Skeletal muscle tissue (tissue), 3 donors: ENCODE measurements at regions not wholly inside any gene's neighbourhood (a gene's known extent, or its start where the extent isn't known, plus 50 kb on each side); places are given as distances from the start of the nearest gene placed in this dataset.
"Not testable (repeated sequence)": the region's sequence is repeated elsewhere in the genome, so short reads cannot be mapped to it uniquely, and the experiment has no call there.

ENCODE experiments used
- H3K27ac ChIP-seq: one replicate; pipeline ENCODE4 v1.7.0; 2013; ENCODE audit warnings: mild to moderate bottlenecking, low read depth, low read length, inconsistent platforms
- H3K27me3 ChIP-seq, 3 donors: one replicate each; pipeline ENCODE4 v1.7.0; 2013; ENCODE audit warnings: low read length in 3 of 3; ENCODE audit not compliant: control insufficient read depth in 3 of 3, insufficient read depth in 3 of 3
- H3K36me3 ChIP-seq, 3 donors: one replicate each; pipeline ENCODE4 v1.7.0; 2013; ENCODE audit warnings: low read length in 3 of 3; ENCODE audit not compliant: control insufficient read depth in 3 of 3, insufficient read depth in 3 of 3
- H3K4me1 ChIP-seq, 3 donors: one replicate each; pipeline ENCODE4 v1.7.0; 2013; ENCODE audit warnings: low read length in 3 of 3, mild to moderate bottlenecking in 3 of 3; ENCODE audit not compliant: control insufficient read depth in 3 of 3, insufficient read depth in 3 of 3
- H3K4me3 ChIP-seq, 3 donors: one replicate each; pipeline ENCODE4 v1.7.0; 2013; ENCODE audit warnings: low read length in 3 of 3
- H3K9ac ChIP-seq, 3 donors: one replicate each; pipeline ENCODE4 v1.7.0; 2013; ENCODE audit warnings: low read length in 3 of 3, mild to moderate bottlenecking in 3 of 3, moderate library complexity in 2 of 3, low read depth in 1 of 3
- H3K9me3 ChIP-seq, 3 donors: one replicate each; pipeline ENCODE4 v1.7.0; 2013; ENCODE audit warnings: low read length in 3 of 3; ENCODE audit not compliant: control insufficient read depth in 3 of 3
- donor health status: Osteomylitis.

DNA sequence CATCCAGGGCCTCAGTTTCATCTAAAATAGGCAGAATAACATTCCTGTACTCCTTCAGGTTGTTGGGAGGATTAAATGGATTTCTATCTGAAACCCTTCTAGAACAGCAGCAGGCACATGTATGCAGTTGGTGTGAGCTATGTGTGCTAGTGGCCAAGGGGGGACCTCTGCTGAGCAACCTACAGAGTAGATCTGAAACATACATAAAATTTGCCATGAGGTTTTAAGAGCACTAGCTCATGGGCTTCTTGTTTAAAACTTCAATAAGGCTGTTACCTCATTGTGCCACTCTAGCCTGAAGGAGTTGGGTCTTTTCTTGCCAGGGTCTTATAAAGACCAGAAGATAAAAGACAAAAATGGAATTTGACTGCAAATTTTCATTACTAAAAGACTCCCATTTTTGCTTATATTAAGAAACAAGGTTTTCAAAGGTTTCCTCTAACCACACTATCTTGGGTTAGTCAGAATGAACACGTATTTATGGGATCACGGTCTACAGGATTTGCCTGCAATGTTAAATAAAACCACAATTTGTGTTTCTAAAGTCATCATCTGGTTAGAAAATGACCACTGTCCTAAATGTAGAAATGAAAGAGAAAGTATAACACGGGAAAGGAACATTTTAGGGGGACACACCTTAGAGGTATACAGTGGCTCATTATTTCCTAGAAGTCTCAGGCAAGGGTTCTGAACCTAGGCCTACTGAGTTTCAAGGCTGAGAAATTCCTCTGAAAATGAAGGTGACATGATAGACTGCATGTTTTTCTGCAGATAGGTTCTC, 144.9 kb upstream of the OLIG3 start:
- no peaks in the 10 kb centered on the region for H3K36me3 ChIP-seq
- no peak overlapping the region for H3K9ac ChIP-seq
- H3K9me3 ChIP-seq: no peaks in the 10 kb centered on the region
- H3K4me1 ChIP-seq: peaks cover 0 to 9% (median 8%) of the 10 kb centered on the region in 3 donors
- H3K27ac ChIP-seq: no peak overlapping the region
- H3K27me3 ChIP-seq: no peaks in the 10 kb centered on the region
- no peak overlapping the region for H3K4me3 ChIP-seq

DNA sequence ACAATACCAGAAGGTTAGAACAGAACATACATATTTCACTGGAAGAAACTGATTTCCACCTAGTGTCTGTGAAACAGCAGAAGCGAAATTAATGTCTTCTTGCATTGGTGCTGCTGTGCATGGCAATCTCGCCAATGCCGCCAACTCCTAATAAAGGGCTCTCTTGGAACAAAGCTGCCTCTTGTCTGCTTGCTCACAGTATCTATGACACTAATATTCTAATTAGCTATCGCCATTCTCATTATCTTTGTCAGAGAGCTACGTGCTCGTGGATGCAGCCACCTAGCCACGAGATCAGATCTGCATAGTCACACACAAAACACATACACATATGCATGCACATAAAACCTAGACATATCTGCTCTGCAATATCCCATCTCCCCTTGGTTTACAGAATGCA, 145.9 kb upstream of the OLIG3 start:
- H3K9ac ChIP-seq: no peak overlapping the region
- no peaks in the 10 kb centered on the region for H3K27me3 ChIP-seq
- H3K4me1 ChIP-seq: peaks cover 0 to 9% (median 8%) of the 10 kb centered on the region in 3 donors
- H3K4me3 ChIP-seq: no peak overlapping the region
- H3K36me3 ChIP-seq: no peaks in the 10 kb centered on the region
- no peaks in the 10 kb centered on the region for H3K9me3 ChIP-seq
- H3K27ac ChIP-seq: no peak overlapping the region

DNA sequence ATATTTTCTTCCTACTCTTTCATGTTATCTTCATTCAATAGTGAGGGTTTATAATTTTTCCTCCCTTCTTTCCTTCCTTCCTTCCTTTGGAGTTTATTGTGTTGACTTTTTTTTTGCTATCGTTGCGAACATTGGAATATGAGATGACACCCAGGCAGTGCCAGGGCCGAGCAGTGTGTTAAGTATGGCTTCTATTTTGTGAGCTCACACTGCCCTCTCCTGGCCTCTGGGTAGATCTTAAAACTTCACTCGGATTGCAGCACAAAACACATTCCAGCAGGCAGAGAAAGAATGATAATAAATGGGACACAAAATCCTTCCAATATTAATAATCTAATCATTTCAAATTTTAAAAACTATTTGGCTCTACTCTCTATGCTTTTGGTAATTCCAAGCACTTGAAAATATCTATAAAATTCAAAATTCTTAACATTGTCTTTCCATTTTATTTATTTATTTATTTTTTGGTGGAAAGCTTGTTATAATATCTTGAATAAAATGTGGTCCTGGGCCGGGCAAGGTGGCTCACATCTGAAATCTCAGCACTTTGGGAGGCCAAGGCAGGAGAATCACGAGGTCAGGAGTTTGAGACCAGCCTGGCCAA, 147.4 kb upstream of the OLIG3 start:
- no peaks in the 10 kb centered on the region for H3K27me3 ChIP-seq
- no peaks in the 10 kb centered on the region for H3K9me3 ChIP-seq
- peaks cover 0 to 9% (median 8%) of the 10 kb centered on the region in 3 donors for H3K4me1 ChIP-seq
- no peak overlapping the region for H3K27ac ChIP-seq
- no peak overlapping the region for H3K9ac ChIP-seq
- H3K36me3 ChIP-seq: no peaks in the 10 kb centered on the region
- H3K4me3 ChIP-seq: no peak overlapping the region

DNA sequence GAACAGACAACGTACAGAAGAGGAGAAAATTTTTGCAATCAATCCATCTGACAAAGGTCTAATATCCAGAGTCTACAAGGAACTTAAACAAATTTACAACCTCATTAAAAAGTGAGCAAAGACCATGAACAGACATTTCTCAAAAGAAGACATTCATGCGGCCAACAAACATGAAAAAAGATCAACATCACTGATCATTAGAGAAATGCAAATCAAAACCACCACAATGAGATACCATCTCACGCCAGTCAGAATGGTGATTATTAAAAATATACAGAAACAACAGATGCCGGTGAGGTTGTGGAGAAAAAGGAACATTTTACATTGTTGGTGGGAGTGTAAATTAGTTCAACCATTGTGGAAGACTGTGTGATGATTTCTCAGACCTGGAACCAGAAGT, 149.0 kb upstream of the OLIG3 start:
- H3K27me3 ChIP-seq, H3K36me3 ChIP-seq, H3K27ac ChIP-seq, H3K4me3 ChIP-seq, H3K9ac ChIP-seq, H3K9me3 ChIP-seq, H3K4me1 ChIP-seq: not testable (repeated sequence)

DNA sequence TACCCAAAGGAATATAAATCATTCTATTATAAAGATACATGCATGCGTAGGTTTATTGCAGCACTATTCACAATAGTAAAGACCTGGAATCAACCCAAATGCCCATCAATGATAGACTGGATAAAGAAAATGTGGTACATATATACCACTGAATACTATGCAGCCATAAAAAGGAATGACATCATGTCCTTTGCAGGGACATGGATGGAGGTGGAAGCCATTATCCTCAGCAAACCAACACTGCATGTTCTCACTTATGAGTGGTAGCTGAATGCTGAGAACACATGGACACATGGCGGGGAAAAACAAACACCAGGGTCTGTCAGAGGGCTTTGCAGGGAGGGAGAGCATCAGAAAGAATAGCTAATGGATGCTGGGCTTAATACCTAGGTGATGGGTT, 149.4 kb upstream of the OLIG3 start:
- not testable (repeated sequence) for H3K27ac ChIP-seq, H3K4me3 ChIP-seq, H3K27me3 ChIP-seq, H3K36me3 ChIP-seq, H3K9ac ChIP-seq, H3K9me3 ChIP-seq, H3K4me1 ChIP-seq

DNA sequence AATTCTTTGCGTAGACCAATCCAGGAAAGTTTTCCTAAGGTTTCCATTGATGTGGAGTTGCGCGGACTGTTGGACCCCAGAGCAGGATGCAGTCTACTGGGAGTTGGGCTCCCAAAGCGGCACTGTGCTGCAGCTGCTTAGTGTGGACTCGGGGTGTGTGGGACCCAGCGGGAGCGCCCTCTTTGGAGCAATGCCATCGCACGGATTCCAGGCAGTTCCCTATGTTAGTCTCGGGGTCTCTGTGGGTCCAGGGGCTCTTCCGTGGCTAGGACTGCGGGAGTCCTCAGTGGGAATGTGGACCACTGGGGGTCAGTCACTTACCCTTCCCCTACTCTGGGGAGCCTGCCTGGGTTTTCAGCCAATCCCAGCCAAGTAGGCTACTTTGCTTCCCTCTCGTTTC, 151.7 kb upstream of the OLIG3 start:
- H3K27ac ChIP-seq: no peak overlapping the region
- H3K9me3 ChIP-seq: no peaks in the 10 kb centered on the region
- H3K36me3 ChIP-seq: no peaks in the 10 kb centered on the region
- H3K4me1 ChIP-seq: peaks cover 0 to 4% (median 0%) of the 10 kb centered on the region in 3 donors
- H3K4me3 ChIP-seq: no peak overlapping the region
- no peaks in the 10 kb centered on the region for H3K27me3 ChIP-seq
- H3K9ac ChIP-seq: no peak overlapping the region

DNA sequence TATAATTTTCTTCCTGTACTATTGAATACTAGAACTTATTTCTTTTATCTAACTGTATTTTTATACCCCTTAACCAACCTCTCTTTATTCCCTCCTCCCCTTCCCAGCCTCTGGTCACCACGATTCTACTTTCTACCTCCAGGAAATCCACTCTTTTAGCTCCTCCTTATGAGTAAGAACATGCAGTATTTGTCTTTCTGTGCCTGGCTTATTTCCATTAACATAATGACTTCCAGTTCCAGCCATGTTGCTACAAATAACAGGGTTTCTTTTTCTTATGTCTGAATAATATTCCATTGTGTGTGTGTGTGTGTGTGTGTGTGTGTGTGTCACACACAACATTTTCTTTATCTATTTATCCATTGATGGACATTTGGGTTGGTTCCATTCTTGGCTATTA, 152.3 kb upstream of the OLIG3 start:
- Histone ChIP-seq H3K4me1 (no peaks in the 10 kb centered on the region), H3K27ac (no peak overlapping the region), H3K27me3 (no peaks in the 10 kb centered on the region), H3K9ac (no peak overlapping the region), H3K36me3 (no peaks in the 10 kb centered on the region), H3K9me3 (no peaks in the 10 kb centered on the region), H3K4me3 (no peak overlapping the region)

DNA sequence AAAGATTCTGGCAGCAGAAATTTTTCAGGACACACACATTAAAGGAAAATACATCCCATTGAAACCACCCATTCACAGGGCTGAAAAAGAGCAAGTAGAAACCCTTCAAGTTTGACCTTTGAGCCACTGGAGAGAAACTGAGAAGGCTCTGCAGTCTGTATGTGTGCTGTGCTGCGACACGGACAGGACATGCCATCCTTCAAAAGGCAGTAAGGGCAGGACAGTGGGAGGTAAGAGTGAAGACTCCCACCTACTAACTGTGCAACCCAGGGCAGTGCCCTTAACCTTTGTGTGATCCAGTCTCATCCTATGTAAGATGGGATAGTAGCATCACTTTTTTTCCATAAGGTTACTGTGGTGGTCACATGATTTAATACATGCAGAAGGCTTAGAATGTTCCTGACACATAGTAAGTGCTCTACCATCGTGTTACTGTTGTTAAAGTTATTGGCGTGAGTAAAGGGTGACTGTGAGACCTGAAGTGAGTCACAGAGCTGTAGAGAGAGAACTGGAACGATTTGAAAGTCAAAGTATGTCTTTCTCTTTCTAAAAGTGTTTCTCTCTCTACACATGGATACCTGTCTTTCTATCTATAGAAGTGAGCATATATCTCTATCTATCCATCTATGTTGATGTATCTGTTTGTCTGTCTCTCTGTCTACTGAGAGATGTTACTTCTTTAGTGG, 153.7 kb upstream of the OLIG3 start:
- no peak overlapping the region for H3K27ac ChIP-seq
- H3K9me3 ChIP-seq: peaks cover 0 to 2% (median 0%) of the 10 kb centered on the region in 3 donors
- H3K36me3 ChIP-seq: no peaks in the 10 kb centered on the region
- no peak overlapping the region for H3K4me3 ChIP-seq
- H3K9ac ChIP-seq: no peak overlapping the region
- H3K27me3 ChIP-seq: no peaks in the 10 kb centered on the region
- H3K4me1 ChIP-seq: no peaks in the 10 kb centered on the region

DNA sequence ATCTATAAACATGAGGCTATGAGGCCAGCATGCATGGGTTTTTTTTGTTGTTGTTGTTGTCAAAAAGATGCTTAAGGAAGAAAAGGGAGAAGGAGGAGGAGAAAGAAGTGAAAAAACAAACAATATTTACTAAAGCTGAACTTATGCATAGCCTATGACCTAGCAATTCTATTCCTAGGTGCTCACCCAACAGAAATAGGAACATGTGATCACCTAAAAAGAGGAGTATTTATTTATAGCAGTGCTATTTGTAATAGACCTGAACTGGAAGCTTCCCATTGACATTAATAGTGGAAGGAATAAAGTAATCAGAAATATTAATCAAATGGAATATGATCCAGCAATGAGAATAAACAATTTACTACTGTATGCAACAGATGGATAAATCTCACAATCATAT, 156.5 kb upstream of the OLIG3 start:
- no peaks in the 10 kb centered on the region for H3K36me3 ChIP-seq
- no peak overlapping the region for H3K27ac ChIP-seq
- peaks cover 3 to 13% (median 7%) of the 10 kb centered on the region in 3 donors for H3K9me3 ChIP-seq
- no peak overlapping the region for H3K9ac ChIP-seq
- H3K4me1 ChIP-seq: no peaks in the 10 kb centered on the region
- H3K4me3 ChIP-seq: no peak overlapping the region
- H3K27me3 ChIP-seq: no peaks in the 10 kb centered on the region

DNA sequence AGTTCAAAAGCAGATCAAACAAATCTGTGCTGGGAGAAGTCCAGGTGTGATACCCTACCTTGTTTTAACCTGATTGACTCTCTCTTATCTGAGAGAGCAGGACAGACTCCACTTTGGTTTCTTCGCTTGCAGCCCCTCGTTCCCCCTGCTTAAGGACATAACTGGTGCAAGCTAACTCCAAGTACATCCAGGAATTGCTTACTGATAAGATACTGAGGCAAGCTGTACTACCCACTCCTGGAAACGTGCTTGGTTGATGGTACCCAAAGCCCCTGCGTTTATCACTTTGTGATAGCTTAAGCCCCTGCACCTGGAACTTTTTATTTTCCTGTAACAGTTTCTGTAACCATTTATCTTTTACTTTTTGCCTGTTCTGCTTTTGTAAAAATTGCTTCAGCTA, 157.0 kb upstream of the OLIG3 start:
- Histone ChIP-seq H3K4me1 (no peaks in the 10 kb centered on the region), H3K9ac (no peak overlapping the region), H3K36me3 (no peaks in the 10 kb centered on the region), H3K4me3 (no peak overlapping the region), H3K27ac (no peak overlapping the region), H3K9me3 (peaks cover 6 to 14% (median 8%) of the 10 kb centered on the region in 3 donors), H3K27me3 (no peaks in the 10 kb centered on the region)
